PFSK-1 (cell line): ENCODE measurements at regions not wholly inside any gene's neighbourhood (a gene's known extent, or its start where the extent isn't known, plus 50 kb on each side); places are given as distances from the start of the nearest gene placed in this dataset.

Experiments
- FOXP2 ChIP-seq: optimal IDR thresholded peaks from 2 replicates; pipeline ENCODE3; 2011; ENCODE audit warnings: borderline replicate concordance, control low read depth, inconsistent platforms; ENCODE audit not compliant: insufficient read depth; ENCODE audit errors: extremely low read length, extremely low read depth
- POLR2AphosphoS5 ChIP-seq: IDR thresholded peaks from 2 replicates; pipeline ENCODE4 v1.6.1; 2012; ENCODE audit warnings: low read depth, mild to moderate bottlenecking, control low read depth, low read length, moderate library complexity
- SIN3A ChIP-seq: IDR thresholded peaks from 2 replicates; pipeline ENCODE4 v1.6.1; 2012; ENCODE audit warnings: mild to moderate bottlenecking, low read length, moderate library complexity, borderline replicate concordance; ENCODE audit not compliant: insufficient read depth
- TAF1 ChIP-seq: IDR thresholded peaks from 2 replicates; pipeline ENCODE4 v1.6.1; 2012; ENCODE audit warnings: low read length, control low read depth, borderline replicate concordance; ENCODE audit not compliant: insufficient read depth
- TF ChIP-seq, protein P1 (sequence below), 2 experiments: IDR thresholded peaks; 2 replicates each; pipeline versions ENCODE4 v1.6.1 to v1.8.0; 2011 to 2012; ENCODE audit warnings: low read depth in 2 of 2, low read length in 2 of 2, control low read depth in 1 of 2, inconsistent platforms in 1 of 2, mild to moderate bottlenecking in 1 of 2, moderate library complexity in 1 of 2; ENCODE audit not compliant: insufficient read depth in 1 of 2

GRCh38 chr20:21808139-21808538 lies 102.7 kb downstream of the PAX1 start:
- TF ChIP-seq SIN3A, result no peak
- TF ChIP-seq POLR2AphosphoS5, result no peak
- no peak for TF ChIP-seq TAF1
- TF ChIP-seq, protein P1, sequence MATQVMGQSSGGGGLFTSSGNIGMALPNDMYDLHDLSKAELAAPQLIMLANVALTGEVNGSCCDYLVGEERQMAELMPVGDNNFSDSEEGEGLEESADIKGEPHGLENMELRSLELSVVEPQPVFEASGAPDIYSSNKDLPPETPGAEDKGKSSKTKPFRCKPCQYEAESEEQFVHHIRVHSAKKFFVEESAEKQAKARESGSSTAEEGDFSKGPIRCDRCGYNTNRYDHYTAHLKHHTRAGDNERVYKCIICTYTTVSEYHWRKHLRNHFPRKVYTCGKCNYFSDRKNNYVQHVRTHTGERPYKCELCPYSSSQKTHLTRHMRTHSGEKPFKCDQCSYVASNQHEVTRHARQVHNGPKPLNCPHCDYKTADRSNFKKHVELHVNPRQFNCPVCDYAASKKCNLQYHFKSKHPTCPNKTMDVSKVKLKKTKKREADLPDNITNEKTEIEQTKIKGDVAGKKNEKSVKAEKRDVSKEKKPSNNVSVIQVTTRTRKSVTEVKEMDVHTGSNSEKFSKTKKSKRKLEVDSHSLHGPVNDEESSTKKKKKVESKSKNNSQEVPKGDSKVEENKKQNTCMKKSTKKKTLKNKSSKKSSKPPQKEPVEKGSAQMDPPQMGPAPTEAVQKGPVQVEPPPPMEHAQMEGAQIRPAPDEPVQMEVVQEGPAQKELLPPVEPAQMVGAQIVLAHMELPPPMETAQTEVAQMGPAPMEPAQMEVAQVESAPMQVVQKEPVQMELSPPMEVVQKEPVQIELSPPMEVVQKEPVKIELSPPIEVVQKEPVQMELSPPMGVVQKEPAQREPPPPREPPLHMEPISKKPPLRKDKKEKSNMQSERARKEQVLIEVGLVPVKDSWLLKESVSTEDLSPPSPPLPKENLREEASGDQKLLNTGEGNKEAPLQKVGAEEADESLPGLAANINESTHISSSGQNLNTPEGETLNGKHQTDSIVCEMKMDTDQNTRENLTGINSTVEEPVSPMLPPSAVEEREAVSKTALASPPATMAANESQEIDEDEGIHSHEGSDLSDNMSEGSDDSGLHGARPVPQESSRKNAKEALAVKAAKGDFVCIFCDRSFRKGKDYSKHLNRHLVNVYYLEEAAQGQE (IDR thresholded peaks at IDR 0.05; ENCODE audit: insufficient read depth in 1 of 2, low read depth in 2 of 2, low read length in 2 of 2), result no peak
- TF ChIP-seq FOXP2, result no peak

DNA sequence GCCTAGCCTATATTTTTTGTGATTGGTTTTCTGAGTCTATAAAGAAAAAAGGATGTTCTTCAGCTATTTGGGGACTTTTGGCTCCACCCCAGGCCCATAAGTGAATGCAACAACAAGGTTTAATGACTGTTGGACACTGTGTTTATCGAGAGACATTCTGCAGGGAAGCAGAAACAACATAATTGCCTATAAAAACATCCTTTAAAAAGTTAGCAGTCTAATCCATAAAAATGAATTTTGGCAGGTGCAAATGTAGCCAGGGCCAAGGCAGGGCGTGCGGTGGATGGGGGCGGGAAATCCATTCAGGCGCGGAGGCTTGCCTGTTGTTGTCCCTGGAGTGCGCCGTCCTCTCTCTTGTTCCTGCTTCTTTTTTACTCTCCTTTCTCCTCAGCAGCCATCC lies 99.3 kb downstream of the PAX1 start:
- TF ChIP-seq POLR2AphosphoS5, result no peak
- TF ChIP-seq, protein P1 (IDR thresholded peaks at IDR 0.05; ENCODE audit: insufficient read depth in 1 of 2, low read depth in 2 of 2, low read length in 2 of 2), result no peak
- no peak for TF ChIP-seq TAF1
- TF ChIP-seq SIN3A, result no peak
- TF ChIP-seq FOXP2, result no peak

DNA sequence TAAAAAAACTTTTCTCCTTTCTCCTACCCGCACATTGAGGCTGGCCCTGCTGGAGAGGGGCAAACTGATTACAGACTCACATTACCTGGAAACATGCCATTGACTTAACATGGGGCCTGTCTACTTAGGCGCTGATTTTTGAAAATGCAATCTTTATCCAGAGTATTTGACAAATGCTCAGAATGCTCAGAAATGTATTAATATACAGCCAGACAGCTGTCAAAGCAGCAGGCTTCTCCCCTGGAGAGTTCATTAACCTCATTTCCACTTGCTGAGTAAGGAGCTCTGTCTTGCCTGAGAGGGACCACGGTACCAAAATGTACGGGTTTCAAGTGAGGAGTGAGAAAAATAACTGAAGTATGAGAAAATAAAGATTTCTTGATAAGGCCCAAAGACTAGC lies 95.7 kb downstream of the PAX1 start:
- TF ChIP-seq TAF1 (no peak), FOXP2 (no peak), POLR2AphosphoS5 (no peak), SIN3A (no peak)
- TF ChIP-seq, protein P1 (IDR thresholded peaks at IDR 0.05; ENCODE audit: insufficient read depth in 1 of 2, low read depth in 2 of 2, low read length in 2 of 2), result no peak

DNA sequence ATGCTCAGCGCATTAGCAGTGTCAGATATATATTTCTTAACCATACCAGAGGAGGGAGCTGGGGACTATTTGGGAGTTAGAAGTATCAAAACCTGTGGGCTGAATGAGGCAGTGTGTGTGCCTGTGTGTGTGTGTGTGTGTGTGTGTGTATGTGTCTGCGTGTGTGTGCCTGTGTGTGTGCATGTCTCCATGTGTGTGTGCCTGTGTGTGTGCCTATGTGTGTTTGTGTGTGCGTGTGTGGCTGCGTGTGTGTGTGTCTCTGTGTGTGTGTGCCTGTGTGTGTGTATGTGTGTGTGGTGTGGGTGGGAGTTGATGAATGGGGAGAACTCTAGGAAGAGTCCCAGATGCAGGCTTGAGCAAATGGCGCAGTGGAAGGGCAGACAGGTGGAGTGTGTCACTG lies 92.9 kb downstream of the PAX1 start:
- no peak for TF ChIP-seq FOXP2
- TF ChIP-seq, protein P1 (IDR thresholded peaks at IDR 0.05; ENCODE audit: insufficient read depth in 1 of 2, low read depth in 2 of 2, low read length in 2 of 2), result no peak
- TF ChIP-seq SIN3A, result no peak
- TF ChIP-seq POLR2AphosphoS5, result no peak
- no peak for TF ChIP-seq TAF1

- TF ChIP-seq, protein P1 (IDR thresholded peaks at IDR 0.05; ENCODE audit: insufficient read depth in 1 of 2, low read depth in 2 of 2, low read length in 2 of 2), result no peak
- no peak for TF ChIP-seq TAF1
- no peak for TF ChIP-seq SIN3A
- TF ChIP-seq FOXP2, result no peak
- TF ChIP-seq POLR2AphosphoS5, result no peak
Measured at GRCh38 chr20:21796059-21796458, 90.6 kb downstream of the PAX1 start.
